UCSD-AML1 (cell line): ENCODE measurements at regions not wholly inside any gene's neighbourhood (a gene's known extent, or its start where the extent isn't known, plus 50 kb on each side); places are given as distances from the start of the nearest gene placed in this dataset.
"Not testable (repeated sequence)": the region's sequence is repeated elsewhere in the genome, so short reads cannot be mapped to it uniquely, and the experiment has no call there.

ENCODE experiments used
- DNase-seq: peaks from one replicate; lab custom pipeline; 2025; ENCODE audit not compliant: unreplicated experiment; lab: John Stamatoyannopoulos, UW

DNA sequence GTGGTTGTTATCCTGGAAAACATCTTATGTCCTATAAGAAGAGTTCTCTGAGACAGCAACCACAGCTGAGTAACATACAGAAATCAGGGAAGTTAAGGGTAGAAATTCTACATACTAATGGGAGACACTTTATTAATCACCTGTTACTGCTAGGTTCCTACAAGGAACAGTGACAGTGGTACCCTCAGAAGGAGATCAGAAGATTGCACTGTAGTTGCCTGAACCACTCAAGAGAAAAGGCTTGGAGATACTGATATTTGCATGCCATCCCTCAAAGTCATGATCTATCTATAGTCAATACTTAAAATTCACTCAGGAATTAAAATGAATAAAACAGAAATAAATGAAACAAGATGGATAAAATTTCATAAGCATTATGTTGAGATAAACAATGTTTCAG lies 136.0 kb downstream of the LMLN start:
- no peak for DNase-seq

DNA sequence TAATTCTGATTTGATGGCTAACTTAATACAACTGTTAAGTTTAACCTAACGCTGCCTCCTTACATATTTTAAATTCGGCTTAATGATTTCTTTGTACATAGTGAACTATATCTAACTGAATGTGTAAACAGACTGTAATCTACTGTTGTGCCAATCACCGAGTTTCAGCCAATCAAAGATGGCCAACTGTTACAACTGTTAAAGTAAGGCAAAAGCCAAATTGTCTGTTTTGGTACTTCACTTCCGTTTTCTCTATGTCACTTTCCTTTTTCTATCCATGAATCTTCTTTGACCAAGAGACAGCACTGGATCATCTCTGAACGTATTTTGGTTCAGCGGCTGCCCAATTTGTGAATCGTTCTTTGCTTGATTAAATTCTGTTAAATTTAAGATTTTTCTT lies 137.0 kb downstream of the LMLN start:
- no peak for DNase-seq

DNA sequence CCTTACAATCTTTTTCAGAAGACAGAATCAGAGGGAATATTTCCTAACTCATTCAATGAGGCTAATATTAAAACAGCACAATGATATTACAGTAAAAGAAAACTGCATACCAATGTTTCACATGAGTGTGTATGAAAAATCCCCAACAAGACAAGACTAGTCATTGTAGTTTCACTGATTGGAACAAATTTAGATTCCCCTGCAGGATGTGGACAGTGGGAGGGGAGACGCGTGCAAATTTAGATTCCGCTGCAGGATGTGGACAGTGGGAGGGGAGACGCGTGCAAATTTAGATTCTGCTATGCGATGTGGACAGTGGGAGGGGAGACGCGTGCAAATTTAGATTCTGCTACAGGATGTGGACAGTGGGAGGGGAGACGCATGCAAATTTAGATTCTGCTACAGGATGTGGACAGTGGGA lies 138.7 kb downstream of the LMLN start:
- DNase-seq: peak; percentile 14

DNA sequence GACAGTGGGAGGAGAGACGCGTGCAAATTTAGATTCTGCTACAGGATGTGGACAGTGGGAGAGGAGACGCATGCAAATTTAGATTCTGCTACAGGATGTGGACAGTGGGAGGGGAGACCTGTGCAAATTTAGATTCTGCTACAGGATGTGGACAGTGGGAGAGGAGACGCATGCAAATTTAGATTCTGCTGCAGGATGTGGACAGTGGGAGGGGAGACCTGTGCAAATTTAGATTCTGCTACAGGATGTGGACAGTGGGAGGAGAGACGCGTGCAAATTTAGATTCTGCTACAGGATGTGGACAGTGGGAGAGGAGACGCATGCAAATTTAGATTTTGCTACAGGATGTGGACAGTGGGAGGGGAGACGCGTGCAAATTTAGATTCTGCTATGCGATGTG lies 143.1 kb downstream of the LMLN start:
- not testable (repeated sequence) for DNase-seq

DNA sequence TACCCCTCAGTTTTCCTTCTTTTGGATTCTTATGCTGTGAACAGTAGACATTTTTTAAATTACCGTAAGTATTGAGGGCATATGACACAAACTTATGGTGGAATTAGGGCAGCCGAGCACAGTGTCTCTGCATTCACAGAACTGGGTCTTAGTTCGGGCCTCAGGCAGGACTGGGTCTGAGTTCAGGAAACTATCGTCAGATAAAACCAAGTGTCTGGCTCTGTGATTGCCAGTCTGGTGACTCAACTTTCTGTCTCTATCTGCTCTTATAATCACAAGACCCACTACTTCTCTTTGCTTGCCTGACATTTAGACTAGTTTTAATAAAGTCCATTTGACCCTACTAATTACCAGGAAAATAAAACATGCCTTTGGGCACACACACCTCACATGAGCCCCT lies 146.2 kb downstream of the LMLN start:
- DNase-seq: no peak

DNA sequence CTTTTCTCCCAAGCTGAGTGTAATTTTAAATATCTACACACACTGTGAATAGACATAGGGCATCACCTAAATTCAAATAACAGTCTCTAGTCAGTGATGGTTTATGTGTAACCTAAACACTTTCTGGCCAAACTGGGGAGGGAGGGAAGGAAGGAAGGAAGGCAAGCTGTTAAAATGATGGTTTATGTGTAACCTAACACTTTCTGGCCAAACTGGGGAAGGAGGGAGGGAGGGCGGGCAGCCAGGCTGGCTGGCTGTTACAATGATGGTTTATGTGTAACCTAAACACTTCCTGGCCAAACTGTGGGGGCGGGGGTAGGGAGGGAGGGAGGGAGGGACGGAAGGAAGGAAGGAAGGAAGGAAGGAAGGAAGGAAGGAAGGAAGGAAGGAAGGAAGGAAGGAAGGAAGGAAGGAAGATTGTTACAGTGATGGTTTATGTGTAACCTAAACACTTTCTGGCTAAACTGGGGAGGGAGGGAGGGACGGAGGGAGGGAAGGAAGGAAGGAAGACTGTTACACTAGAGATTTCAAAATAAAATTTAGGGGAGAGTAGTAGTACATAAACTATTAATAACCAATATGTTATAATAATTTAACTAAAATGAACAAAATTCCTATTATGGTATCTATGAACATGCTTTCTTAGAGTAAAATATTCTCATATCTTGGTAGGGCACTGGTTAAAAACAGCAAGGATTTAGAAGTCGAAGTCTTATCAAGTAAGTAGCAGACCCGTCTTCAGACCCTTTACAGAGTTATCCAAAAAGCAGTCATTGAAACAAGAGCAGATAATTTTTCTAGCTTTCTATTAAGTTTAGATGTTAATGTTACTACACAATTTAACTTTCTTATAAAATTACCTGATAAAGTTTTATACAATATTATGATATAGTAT lies 148.1 kb downstream of the LMLN start:
- DNase-seq: no peak

DNA sequence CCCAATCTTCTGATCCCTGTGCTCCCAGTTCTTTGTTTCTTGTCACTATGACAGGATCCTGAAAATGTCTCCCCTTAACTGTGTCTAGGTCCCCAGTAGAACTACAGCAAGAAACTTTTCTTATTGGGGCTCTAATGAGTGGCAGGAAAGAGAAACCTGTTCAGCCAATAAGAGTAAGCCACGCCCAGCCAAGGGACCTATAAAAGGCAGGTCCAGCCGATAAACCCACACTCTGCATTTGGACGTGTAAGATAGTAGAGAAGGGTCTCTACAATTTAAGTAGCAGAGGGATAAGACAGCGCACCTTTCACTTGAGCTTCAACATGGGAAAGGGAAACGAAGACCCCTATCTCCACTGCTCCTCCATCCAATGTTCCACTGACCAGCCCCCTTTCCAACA lies 149.9 kb downstream of the LMLN start:
- DNase-seq: no peak

DNA sequence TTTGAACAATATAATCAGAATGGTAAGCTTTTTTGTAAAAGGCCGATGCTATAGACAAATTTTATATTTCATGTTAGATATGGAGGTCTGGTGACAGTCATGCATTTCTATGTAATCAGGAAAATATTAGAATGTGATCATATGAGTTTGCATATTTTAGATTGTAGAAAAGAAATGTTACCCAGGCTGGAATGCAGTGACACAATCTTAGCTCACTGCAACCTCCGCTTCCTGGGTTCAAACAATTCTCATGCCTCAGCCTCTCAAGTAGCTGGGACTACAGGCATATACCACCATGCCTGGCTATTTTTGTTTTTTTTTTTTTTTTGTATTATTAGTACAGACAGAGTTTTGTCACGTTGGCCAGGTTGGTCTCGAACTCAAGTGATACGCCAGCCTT lies 152.0 kb downstream of the LMLN start:
- DNase-seq: no peak

DNA sequence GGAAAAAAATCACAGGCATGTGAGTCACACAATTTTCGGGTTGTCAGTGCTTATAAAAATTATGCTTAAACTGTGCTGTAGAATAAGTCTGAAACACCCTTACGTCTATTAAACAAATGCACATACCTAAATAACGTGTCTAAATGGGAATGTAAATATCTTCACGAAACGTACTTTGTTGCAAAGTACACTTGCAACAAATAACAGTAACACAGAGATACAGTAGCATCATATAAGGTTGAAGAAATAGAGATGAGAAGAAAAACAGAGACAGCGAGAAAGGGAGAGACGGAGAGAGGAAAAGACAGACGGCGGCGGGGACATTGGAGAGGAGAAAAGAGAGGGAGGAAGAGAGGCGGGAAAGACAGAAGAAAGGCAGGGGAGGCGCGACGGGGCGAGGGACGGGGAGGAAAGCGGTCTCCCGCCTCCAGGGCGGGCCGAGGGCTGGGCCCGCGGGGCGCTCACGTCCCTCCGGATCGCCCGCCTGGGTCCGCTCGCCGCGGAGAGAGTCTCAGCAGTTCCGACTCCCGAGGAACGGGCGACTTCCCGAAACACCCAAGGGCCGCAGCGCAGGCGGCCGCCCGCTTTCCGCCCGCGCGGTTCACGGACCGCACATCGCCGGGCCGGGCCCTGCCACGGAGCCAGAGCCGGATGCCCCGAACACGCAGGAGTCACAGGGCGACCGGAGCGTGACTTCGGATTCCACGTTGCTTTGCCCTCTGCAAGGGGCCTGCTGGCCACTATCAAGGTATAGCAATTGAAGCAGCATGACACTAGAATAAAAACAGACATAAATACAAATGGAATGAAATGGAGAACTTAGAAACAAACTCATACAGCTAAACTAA lies 153.4 kb downstream of the LMLN start:
- DNase-seq: no peak

DNA sequence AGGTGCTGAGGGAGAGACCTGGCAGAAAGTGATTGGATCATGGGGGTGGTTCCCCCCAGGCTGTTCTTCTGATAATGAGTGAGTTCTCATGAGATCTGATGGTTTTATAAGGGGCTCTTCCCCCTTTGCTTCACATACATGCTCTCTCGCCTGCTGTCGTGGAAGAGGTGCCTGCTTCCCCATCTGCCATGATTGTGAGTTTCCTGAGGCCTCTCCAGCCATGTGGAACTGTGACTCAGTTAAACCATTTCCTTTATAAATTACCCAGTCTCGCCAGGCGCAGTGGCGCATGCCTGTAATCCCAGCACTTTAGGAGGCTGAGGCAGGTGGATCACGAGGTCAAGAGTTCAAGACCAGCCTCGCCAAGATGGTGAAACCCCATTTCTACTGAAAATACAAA lies 154.5 kb downstream of the LMLN start:
- DNase-seq: not testable (repeated sequence)

DNA sequence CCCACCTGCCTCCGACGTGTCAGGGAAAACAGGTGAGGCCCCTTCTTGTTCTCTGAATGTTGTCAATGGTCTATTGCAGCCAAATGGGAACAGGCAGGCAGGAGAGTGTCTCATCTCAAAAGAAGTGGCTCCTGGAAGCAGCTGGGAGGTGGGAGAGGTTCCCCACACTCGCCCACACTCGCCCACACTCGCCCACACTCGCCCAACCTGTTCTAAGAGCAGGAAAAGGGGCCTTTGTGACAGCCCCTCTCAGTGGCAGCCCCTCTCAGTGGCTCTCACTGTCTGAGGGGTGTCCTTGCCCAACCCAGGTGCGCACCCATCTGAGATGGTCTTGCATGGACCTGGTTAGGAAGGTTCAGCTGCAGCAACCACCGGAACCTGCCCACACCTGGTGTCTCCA lies 162.2 kb downstream of the LMLN start:
- not testable (repeated sequence) for DNase-seq

DNA sequence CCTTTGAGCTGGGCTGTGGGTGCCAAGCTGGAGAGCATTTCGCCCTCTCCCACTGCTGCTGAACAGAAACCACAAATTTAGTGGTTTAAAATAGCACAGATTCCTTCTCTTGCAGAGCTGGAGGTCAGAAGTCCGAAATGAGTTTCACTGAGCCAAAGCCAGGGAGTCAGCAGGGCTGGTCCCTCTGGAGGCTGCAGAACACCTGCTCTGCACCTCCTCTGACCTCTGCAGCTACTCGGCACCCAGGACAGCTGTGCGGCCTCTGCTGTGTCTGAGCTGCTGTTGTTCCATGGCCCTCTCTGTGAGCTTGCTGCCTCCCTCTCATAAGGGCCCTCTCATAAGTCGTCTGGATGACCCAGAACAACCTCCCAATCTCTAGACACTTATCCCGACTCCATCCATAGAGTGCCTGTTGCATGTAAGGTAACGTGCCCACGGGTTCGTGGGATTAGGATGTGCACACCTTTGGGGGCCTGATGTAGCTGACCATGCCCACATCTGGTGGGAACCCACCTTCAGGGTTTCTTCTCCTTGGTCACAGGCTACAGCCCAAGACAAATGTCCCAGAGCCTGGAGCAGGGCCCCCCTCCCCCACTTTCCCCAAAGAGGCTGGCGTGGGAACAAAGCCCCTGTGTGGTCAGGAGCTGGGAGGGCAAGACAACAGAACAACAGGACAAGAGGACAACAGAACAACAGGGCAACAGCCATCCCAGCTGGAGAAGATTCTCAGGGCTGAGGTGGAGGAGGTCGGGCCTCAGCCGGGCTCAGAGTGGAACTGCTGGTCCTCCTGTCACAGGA lies 177.2 kb downstream of the LMLN start:
- DNase-seq: not testable (repeated sequence)

DNA sequence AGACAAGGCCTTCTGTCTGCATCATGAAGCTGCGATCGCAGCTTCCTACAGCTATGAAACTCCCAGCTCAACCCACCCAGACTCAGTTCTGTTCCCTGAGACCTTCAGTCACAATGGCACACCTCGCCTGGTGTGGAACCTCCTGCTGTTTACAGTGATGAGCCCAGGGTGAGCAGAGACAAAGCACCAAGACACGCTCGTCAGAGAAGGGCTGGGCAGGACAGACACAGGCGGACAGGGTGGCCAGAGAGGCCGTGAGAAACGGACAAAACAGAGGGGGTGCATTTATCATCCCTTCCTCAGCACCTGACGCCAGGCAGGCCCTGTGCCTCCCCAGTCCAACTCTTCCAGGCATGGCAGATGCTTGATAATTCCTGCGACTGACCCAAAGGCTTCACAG lies 178.2 kb downstream of the LMLN start:
- DNase-seq: not testable (repeated sequence)

DNA sequence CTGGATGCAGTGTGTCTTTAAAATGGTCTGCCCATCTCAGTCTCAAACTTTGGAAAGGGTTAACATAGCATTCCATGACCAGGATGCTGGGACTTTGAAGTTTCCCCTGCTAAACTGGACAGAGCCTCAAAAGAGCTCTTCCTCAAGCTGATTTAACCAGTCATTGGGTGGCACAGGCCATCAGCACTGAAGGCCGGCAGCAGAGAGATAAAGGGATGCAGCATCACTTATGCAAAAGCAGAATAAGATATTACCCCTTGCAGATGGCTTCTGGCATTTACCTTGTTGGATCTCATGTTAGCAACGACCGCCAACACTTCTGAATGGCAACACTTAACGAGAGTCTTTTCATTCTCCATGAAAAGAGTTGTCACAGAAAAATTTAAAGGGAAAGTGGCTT lies 179.0 kb downstream of the LMLN start:
- DNase-seq: not testable (repeated sequence)

DNA sequence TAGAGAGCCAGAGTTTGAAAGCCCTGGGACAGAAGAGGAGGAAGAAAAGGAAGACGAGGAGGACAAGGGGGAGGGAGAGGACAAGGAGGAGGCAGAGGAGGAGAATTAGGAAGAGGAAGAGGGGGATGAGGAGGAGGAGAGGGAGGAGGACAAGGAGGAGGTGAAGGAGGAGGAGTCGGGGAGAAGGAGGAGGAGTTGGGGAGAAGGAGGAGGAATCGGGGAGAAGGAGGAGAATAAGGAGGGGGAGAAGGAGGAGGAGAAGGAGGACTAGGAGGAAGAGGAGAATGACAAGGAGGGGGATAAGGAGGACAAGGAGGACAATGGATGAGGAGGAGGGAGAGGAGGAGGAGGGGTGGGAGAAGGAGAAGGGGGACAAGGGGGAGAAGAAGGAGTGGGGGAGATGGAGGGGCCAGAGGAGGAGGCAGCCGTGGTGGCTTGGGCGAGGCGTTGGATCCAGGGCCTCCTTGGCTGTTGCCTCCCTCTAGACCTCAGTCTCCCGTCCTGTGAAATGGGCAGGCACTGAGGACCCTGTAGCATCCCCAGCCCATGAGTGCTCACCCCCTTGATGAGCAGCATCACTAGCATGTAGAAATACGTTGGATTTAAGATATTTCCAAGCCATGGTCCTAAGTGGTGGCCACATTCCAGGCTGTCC lies 179.6 kb downstream of the LMLN start:
- DNase-seq: not testable (repeated sequence)

DNA sequence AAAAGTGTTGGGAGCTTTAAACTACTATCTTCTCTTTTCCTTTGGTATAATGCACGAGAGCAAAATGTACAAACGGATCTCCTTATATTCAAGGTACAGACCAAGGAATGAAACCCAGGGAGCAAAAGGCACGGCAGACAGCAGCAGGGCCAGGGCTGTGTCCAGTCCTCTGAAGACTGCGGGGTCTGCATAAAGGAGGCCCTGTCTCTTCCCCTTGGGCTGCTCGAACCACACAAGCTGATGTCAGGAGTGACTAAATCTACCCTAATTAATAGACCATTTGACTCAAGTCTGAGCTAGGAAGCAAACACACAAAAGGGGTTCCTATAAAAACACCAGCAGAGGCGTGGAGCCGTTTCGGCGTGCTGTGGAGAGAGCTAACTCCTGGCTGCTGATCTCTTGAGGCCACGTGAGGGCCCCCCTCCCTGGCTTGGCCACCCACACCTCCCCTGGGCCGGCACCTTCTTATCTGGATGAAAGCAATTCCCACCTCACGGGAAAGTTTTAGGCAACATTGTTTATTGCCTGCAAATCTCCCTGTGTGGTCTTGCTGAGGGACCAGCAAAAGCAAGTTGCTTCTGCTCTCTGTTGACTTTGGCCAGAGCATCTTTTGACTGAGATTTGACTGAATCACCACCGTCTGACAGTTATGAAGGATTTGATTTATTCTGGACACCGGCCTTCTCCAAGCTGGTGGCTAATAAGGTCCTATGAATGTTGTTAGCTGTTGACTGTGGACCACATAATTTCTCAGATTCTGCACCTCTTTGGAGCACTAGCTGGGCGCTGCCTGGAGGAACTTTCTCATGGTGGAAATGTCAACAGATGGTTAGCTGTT lies 183.5 kb downstream of the LMLN start:
- DNase-seq: not testable (repeated sequence)

DNA sequence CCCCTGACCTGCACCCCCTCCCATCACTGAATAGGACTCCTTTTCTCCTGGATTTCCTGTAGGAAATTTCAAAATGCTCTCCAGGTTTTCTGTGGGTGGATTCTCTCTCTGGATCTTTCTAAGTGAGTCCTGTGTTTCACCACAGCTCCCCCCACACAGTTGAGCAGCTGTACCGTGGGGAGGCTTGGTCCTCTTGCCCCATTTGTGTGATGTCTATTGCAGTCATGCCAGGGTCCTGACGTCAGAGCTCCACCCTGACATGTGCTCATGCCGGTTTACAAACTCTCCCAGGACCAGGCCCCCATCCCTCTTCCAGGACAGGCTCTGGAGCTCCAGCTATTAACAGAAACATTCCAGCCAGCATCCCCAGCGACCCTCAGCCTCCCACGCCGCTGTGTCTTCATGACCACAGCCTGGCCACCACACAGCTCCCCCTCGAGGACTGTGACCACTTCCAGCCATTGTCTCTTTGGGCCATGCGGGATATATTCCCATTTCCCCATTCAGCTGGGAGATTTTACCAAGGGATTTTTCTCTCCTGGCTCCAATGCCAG lies 185.3 kb downstream of the LMLN start:
- not testable (repeated sequence) for DNase-seq

DNA sequence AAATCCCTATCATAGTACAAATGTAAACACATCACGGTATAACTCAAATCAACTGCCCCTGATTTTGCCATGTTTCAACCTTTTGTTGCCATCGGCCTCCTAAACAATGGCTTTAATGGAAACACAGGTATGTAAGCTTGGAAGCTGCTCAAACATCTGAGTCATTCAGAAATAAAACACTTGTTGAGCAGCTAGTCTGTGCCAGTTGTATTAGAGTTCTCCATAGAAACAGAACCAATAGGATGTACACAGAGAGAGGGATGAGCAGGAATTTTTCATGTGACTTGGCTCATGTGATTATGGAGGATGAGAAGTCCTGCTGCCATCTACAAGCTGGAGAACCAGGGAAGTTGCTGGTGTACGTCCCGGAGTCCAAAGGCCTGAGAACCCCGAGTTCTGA lies 186.1 kb downstream of the LMLN start:
- DNase-seq: not testable (repeated sequence)

DNA sequence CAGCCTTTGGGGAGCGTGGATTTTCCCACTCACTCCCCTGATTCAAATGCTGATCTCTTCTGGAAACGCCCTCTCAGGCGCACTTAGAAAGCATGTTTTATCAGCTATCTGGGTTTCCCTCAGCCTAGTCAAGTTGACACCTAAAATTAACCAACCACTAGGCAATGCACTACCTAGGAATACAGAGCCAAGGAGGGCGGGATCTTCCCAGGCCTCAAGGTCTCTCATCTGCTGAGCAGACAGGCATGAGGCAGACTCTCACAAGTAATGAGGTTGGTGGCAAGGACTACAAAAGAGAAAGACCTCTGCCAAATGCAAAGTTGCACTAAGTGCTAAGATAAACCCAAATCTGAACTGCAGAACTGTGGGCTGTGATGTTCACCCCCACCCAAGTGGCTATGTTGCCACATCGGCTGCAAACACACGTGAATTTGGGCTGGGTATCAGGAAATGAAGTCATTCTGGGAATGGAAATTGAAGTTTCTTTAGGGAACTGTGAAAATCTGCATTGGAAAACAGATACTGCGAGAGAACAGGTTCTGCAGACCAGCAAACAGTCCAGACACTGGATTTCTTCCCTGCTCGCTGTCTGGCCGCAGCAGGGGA lies 186.6 kb downstream of the LMLN start:
- DNase-seq: not testable (repeated sequence)
